Naive B cell (primary cell): ENCODE measurements at regions not wholly inside any gene's neighbourhood (a gene's known extent, or its start where the extent isn't known, plus 50 kb on each side); places are given as distances from the start of the nearest gene placed in this dataset.

Experiments used
- ATAC-seq, 2 donors: fragments of 150-1000 bp; cut with Tn5 transposase; 2 replicates each; pipeline ENCODE4 v1.10.0; 2021; ENCODE audit warnings: low read depth in 2 of 2, mild to moderate bottlenecking in 2 of 2, moderate library complexity in 2 of 2
- DNase-seq: peaks from one replicate; pipeline ENCODE4 v3.0.0; 2022
- H3K27ac Mint-ChIP-seq, 6 donors: one replicate each; pipeline ENCODE4 v1.8.0; 2020 to 2022; ENCODE audit warnings: mild to moderate bottlenecking in 6 of 6, mixed read lengths in 6 of 6, moderate library complexity in 5 of 6, inconsistent platforms in 2 of 6
- H3K27me3 Mint-ChIP-seq, 3 donors: one replicate each; pipeline ENCODE4 v1.8.0; 2021 to 2022; ENCODE audit warnings: mixed read lengths in 3 of 3, mild to moderate bottlenecking in 1 of 3
- H3K36me3 Mint-ChIP-seq, 2 donors: one replicate each; pipeline ENCODE4 v1.8.0; 2020 to 2022; ENCODE audit warnings: mixed read lengths in 2 of 2, inconsistent platforms in 1 of 2, mild to moderate bottlenecking in 1 of 2
- H3K4me1 Mint-ChIP-seq, 3 donors: one replicate each; pipeline ENCODE4 v1.8.0; 2020 to 2022; ENCODE audit warnings: mixed read lengths in 3 of 3, inconsistent platforms in 1 of 3, mild to moderate bottlenecking in 1 of 3, moderate library complexity in 1 of 3
- H3K4me3 Mint-ChIP-seq, 8 donors: one replicate each; pipeline ENCODE4 v1.8.0; 2020 to 2022; ENCODE audit warnings: mild to moderate bottlenecking in 8 of 8, mixed read lengths in 8 of 8, moderate library complexity in 8 of 8, inconsistent platforms in 2 of 8
- H3K9me3 Mint-ChIP-seq, 7 donors: one replicate each; pipeline ENCODE4 v1.8.0; 2020 to 2022; ENCODE audit warnings: mixed read lengths in 7 of 7, mild to moderate bottlenecking in 5 of 7, inconsistent platforms in 2 of 7, moderate library complexity in 1 of 7

GRCh38 chr2:19684516-19684915, 217.3 kb downstream of the TTC32 start:
- DNase-seq (no peak), ATAC-seq (no peak)
- no peak overlapping the region for H3K4me3 Mint-ChIP-seq
- no peaks in the 10 kb centered on the region for H3K36me3 Mint-ChIP-seq
- no peak overlapping the region for H3K27ac Mint-ChIP-seq
- no peaks in the 10 kb centered on the region for H3K4me1 Mint-ChIP-seq
- H3K27me3 Mint-ChIP-seq = peaks cover 0 to 5% (median 3%) of the 10 kb centered on the region in 3 donors
- H3K9me3 Mint-ChIP-seq = no peaks in the 10 kb centered on the region

GRCh38 chr2:19683556-19683955, 218.2 kb downstream of the TTC32 start:
- H3K4me3 Mint-ChIP-seq = no peak overlapping the region
- H3K9me3 Mint-ChIP-seq = no peaks in the 10 kb centered on the region

DNA sequence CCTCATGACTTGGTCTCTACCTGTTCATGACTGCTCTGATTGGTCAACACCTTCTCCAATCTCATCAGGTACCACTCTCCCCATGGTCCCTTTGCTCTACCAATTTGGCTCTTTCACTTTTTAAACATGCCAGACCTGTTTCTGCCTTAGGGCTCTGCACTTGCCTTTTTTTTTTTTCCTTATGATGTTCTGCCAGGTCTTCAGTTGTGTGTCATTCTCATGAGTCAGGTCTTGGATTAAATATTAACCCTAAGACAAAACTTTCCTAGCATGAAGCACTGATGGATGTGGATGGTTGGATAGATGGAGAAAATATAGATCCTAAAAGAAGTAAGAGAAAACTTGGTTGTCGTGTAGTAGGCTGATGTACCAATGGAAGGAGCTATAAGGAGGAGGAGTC, 219.3 kb downstream of the TTC32 start:
- DNase-seq = no peak
- H3K27me3 Mint-ChIP-seq = peaks cover 0 to 5% (median 2%) of the 10 kb centered on the region in 3 donors
- H3K36me3 Mint-ChIP-seq = no peaks in the 10 kb centered on the region
- no peak overlapping the region for H3K27ac Mint-ChIP-seq
- H3K9me3 Mint-ChIP-seq = peaks cover 0 to under 1% (median 0%) of the 10 kb centered on the region in 7 donors
- no peak overlapping the region for H3K4me3 Mint-ChIP-seq
- no peak for ATAC-seq
- H3K4me1 Mint-ChIP-seq = no peaks in the 10 kb centered on the region

More at GRCh38 chr2:19683556-19683955, 218.2 kb downstream of the TTC32 start:
- Mint-ChIP-seq H3K27ac (no peak overlapping the region), H3K4me1 (no peaks in the 10 kb centered on the region), H3K27me3 (peaks cover 0 to 5% (median 0%) of the 10 kb centered on the region in 3 donors), H3K36me3 (no peaks in the 10 kb centered on the region)
- no peak for ATAC-seq
- no peak for DNase-seq

DNA sequence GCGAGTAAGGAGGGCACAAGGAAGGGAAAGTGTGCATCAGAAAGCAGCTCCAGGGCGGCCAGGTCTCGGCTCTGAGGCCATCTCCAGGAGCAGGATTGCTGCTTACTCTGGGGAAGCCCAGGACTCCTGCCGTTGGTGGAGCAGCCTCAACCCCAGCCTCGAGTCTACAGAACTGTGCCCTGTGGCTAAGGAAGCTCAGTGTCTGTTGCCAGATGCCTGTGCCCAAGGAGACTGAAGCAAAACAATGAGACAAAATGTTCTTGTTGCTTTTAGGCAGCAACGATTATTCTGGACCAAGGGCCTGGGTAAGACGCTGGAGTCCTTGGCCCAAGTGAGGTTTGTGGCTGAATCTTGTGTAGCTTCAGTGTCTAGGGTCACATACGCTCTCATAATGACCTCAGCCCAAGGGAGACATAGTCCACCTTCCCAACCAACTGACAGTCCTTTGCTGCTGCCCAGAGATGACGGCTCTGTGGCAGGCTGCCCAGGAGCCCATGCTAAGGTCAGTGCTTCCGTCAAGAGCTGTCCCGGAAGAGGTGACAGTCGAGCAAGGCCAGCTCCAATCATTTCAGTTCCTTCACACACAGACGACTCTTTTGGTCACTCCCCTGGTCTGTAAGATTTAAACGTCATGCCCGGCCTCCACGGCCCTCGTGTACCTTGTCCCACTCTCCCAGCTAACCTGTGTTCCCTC, 223.8 kb downstream of the TTC32 start:
- no peaks in the 10 kb centered on the region for H3K4me1 Mint-ChIP-seq
- no peak for ATAC-seq
- no peaks in the 10 kb centered on the region for H3K36me3 Mint-ChIP-seq
- DNase-seq = no peak
- no peak overlapping the region for H3K27ac Mint-ChIP-seq
- peaks cover 6 to 12% (median 7%) of the 10 kb centered on the region in 3 donors for H3K27me3 Mint-ChIP-seq
- no peak overlapping the region for H3K4me3 Mint-ChIP-seq
- H3K9me3 Mint-ChIP-seq = peaks cover 0 to 4% (median 0%) of the 10 kb centered on the region in 7 donors

DNA sequence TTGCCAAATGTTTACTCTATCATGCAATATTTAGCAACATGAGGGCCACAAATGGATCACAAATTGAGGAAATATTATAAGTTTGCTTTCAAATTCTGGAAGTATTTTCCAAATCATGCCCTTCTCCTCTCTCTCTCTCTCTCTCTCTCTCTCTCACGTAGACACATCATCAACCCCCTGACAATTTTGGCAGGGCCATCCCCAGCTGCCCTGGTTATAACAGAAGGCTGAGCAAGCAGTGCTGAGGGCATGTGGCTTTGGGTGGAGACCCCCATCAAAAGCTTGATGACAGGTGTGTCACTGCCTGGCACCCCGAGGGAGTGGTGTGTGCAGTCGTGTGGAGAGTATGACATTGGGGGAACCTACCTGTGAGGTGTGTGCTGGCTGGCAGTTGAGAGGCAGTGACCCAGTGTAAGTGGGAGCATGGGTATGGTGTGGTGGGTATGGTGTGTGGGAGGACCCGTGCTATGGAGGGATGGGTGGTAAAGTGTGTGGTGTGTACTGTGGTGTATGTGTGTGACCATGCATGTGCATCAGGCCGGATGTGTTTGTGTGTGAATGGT, 224.5 kb downstream of the TTC32 start:
- H3K4me3 Mint-ChIP-seq = no peak overlapping the region
- H3K27me3 Mint-ChIP-seq = peaks cover 6 to 12% (median 11%) of the 10 kb centered on the region in 3 donors
- no peaks in the 10 kb centered on the region for H3K36me3 Mint-ChIP-seq
- no peak for ATAC-seq
- no peak overlapping the region for H3K27ac Mint-ChIP-seq
- H3K9me3 Mint-ChIP-seq = peaks cover 0 to 4% (median 0%) of the 10 kb centered on the region in 7 donors
- no peaks in the 10 kb centered on the region for H3K4me1 Mint-ChIP-seq
- no peak for DNase-seq

DNA sequence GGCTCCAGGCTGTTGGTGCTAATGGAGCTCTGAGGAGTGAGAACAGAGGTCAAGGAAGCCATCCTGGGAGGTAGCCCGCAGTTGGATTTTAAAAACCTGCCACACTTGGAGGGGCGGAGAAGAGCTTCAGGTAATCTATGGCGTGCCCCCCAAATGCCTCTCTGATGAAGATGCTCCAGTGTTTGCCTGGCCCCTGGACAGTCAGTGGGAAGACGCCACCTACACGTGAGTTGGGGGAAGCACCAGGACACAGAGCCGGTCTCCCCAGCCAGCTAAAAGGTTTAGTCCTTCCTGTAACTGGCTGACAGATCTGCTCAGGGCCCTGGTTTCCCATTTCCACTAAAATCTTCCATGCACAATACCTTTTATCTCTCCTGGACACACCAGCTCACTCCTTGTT, 225.0 kb downstream of the TTC32 start:
- no peak for ATAC-seq
- Mint-ChIP-seq H3K36me3 (no peaks in the 10 kb centered on the region), H3K4me3 (no peak overlapping the region), H3K27me3 (peaks cover 6 to 12% (median 11%) of the 10 kb centered on the region in 3 donors), H3K27ac (no peak overlapping the region), H3K4me1 (no peaks in the 10 kb centered on the region), H3K9me3 (peaks cover 0 to 4% (median 0%) of the 10 kb centered on the region in 7 donors)
- DNase-seq = no peak

GRCh38 chr2:19675856-19676460, 225.8 kb downstream of the TTC32 start:
- Mint-ChIP-seq H3K27ac (no peak overlapping the region), H3K36me3 (no peaks in the 10 kb centered on the region), H3K4me1 (no peaks in the 10 kb centered on the region), H3K27me3 (peaks cover 6 to 12% (median 11%) of the 10 kb centered on the region in 3 donors), H3K4me3 (no peak overlapping the region), H3K9me3 (peaks cover 0 to 4% (median 0%) of the 10 kb centered on the region in 7 donors)
- DNase-seq = no peak
- ATAC-seq = no peak

- H3K4me3 Mint-ChIP-seq = no peak overlapping the region
- H3K27me3 Mint-ChIP-seq = peaks cover 6 to 12% (median 11%) of the 10 kb centered on the region in 3 donors
- H3K9me3 Mint-ChIP-seq = peaks cover 0 to 4% (median 0%) of the 10 kb centered on the region in 7 donors
- ATAC-seq = no peak
- H3K27ac Mint-ChIP-seq = no peak overlapping the region
- H3K4me1 Mint-ChIP-seq = no peaks in the 10 kb centered on the region
- no peak for DNase-seq
- H3K36me3 Mint-ChIP-seq = no peaks in the 10 kb centered on the region
These were observed 226.7 kb downstream of the TTC32 start for GRCh38 chr2:19675003-19675629.

DNA sequence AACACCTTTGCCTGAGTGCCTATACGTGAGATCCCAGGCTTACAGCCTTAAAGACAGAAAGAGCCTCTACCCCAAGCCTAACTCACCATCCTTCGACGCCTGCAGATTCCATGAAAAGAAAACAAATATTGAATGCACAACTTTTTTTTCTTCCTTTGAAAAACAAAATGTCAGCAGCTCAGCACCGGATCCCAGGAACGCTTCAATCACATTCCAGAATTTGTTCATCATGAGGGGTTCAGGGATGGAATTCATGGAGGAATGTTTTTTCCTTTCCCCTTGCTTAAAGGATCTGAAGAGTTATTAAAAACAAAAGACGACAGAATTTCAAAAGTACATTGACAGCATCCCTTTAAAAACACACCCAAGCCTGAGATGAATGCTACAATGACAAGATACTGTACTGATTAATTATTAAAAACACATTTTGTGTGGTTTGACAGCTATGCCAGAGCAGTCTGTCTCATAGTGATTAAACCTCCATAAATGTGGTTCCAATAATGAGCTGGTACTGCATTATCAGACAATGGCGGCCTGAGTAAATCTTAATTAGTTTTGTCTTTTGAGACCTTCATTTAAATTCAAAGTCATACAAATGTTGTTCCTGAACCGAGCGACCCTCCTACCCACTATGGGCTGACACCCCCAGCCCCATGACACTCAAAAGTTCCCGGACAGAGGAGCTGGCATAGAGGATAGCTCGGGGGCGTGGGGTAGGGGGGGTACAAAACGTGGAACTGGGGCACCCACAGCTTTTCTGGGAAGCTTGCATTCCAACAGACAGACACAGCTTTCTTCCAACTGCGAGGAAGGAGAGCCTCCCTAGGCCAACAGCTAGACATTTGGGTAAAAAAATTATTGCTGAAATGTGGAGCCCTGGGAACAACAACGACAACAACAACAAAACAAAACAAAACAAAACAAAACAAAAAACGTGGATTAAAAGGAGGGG, 227.5 kb downstream of the TTC32 start:
- no peaks in the 10 kb centered on the region for H3K4me1 Mint-ChIP-seq
- peaks cover 9 to 13% (median 13%) of the 10 kb centered on the region in 3 donors for H3K27me3 Mint-ChIP-seq
- ATAC-seq = no peak
- no peaks in the 10 kb centered on the region for H3K36me3 Mint-ChIP-seq
- no peak overlapping the region for H3K4me3 Mint-ChIP-seq
- H3K9me3 Mint-ChIP-seq = peaks cover 0 to 4% (median 0%) of the 10 kb centered on the region in 7 donors
- DNase-seq = no peak
- peak overlapping the region in 1 of 6 donors; percentile 16 for H3K27ac Mint-ChIP-seq

GRCh38 chr2:19673213-19673791, 228.5 kb downstream of the TTC32 start:
- H3K27me3 Mint-ChIP-seq = peaks cover 15 to 20% (median 19%) of the 10 kb centered on the region in 3 donors
- ATAC-seq = no peak

GRCh38 chr2:19671916-19672315, 229.9 kb downstream of the TTC32 start:
- no peak for ATAC-seq
- H3K27me3 Mint-ChIP-seq = peaks cover 9 to 20% (median 19%) of the 10 kb centered on the region in 3 donors
- no peak for DNase-seq
- H3K36me3 Mint-ChIP-seq = no peaks in the 10 kb centered on the region
- H3K4me1 Mint-ChIP-seq = no peaks in the 10 kb centered on the region
- H3K4me3 Mint-ChIP-seq = no peak overlapping the region
- H3K27ac Mint-ChIP-seq = peak overlapping the region in 1 of 6 donors; percentile 24
- no peaks in the 10 kb centered on the region for H3K9me3 Mint-ChIP-seq

More at GRCh38 chr2:19673213-19673791, 228.5 kb downstream of the TTC32 start:
- Mint-ChIP-seq H3K36me3 (no peaks in the 10 kb centered on the region), H3K27ac (no peak overlapping the region), H3K4me3 (no peak overlapping the region), H3K4me1 (no peaks in the 10 kb centered on the region), H3K9me3 (peaks cover 0 to 4% (median 0%) of the 10 kb centered on the region in 7 donors)
- DNase-seq = no peak

DNA sequence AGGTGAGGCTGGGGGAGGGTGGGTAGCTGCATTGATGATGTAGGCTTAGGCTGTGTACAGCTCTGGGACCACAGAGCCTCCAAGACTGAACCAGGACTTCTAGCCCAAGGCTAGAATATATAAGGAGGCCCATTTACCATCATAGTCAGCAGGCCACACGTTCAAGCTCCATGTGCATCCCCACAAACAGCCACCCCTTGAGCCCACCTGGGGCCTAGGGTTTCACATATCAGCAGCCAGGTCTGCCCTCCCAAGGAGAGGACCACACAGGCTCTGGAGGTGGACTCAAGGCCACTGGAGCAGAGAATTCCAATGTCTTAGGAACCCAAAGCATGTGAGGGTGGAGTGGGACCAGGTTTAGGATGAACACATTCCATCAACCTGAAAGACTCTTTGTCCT, 230.5 kb downstream of the TTC32 start:
- Mint-ChIP-seq H3K27ac (no peak overlapping the region), H3K27me3 (peaks cover 9 to 20% (median 19%) of the 10 kb centered on the region in 3 donors), H3K36me3 (no peaks in the 10 kb centered on the region), H3K9me3 (no peaks in the 10 kb centered on the region), H3K4me1 (no peaks in the 10 kb centered on the region), H3K4me3 (no peak overlapping the region)
- no peak for ATAC-seq
- no peak for DNase-seq
